Endothelial cell of umbilical vein (primary cell): ENCODE measurements at regions not wholly inside any gene's neighbourhood (a gene's known extent, or its start where the extent isn't known, plus 50 kb on each side); places are given as distances from the start of the nearest gene placed in this dataset.

ENCODE experiments used
- BruUV-seq: library from RNA; stranded (reverse); fragments of 400-500 nt; replicated peaks from 2 replicates; lab custom pipeline; 2021; lab: Mats Ljungman, UMichigan
- CTCF ChIA-PET: fragments of 300-600, 350-600 bp; sonication (Branson Sonifier 250); formaldehyde crosslinking; loops from one replicate; lab custom pipeline; 2021; ENCODE audit warnings: antibody characterized with exemption, inconsistent platforms; lab: Charles Lee
- POLR2A ChIA-PET: fragments of 300-600, 350-600 bp; sonication (Branson Sonifier 250); formaldehyde crosslinking; loops from one replicate; lab custom pipeline; 2021; ENCODE audit warnings: antibody characterized with exemption, inconsistent platforms; lab: Charles Lee
- DNase-seq: peaks from one replicate; pipeline ENCODE4 v3.0.0-alpha.2; 2011; ENCODE audit warnings: low read depth, low spot score
- FAIRE-seq: peaks from 2 replicates; lab custom pipeline; 2011; peaks lifted over from hg19 to GRCh38; lab: Jason Lieb, UNC
- H2AFZ ChIP-seq: 2 replicates; pipeline ENCODE4 v1.6.0; 2012; ENCODE audit warnings: low read depth, low read length, control low read depth, inconsistent platforms
- H3K27ac ChIP-seq: 2 replicates; pipeline ENCODE4 v1.5.1; 2011; ENCODE audit warnings: low read depth, mild to moderate bottlenecking, control low read depth, low read length, moderate library complexity; ENCODE audit not compliant: insufficient read depth
- H3K27me3 ChIP-seq, 2 experiments: 2 replicates each; pipeline versions ENCODE4 v1.6.0 to v1.6.1; 2011; ENCODE audit warnings: low read length in 2 of 2, mixed read lengths in 1 of 2; ENCODE audit not compliant: control insufficient read depth in 2 of 2, insufficient read depth in 2 of 2
- H3K36me3 ChIP-seq, 2 experiments: 2 replicates in 1 of 2; 3 replicates in 1 of 2; pipeline ENCODE4 v1.5.1; 2011; ENCODE audit warnings: low read length in 2 of 2, mild to moderate bottlenecking in 1 of 2, moderate library complexity in 1 of 2; ENCODE audit not compliant: control insufficient read depth in 2 of 2, insufficient read depth in 2 of 2; ENCODE audit errors: extremely low read depth in 1 of 2
- H3K4me1 ChIP-seq: 3 replicates; pipeline ENCODE4 v1.5.1; 2011; ENCODE audit warnings: mild to moderate bottlenecking, low read length; ENCODE audit not compliant: control insufficient read depth, insufficient read depth; ENCODE audit errors: extremely low read depth
- H3K4me2 ChIP-seq: 2 replicates; pipeline ENCODE4 v1.6.1; 2011; ENCODE audit warnings: low read length, control low read depth, mixed read lengths; ENCODE audit not compliant: insufficient read depth
- H3K4me3 ChIP-seq, 3 experiments: fragments of 200-600 bp in 1 of 3; sonication (generic), shearing (Covaris generic) in 1 of 3; replicated peaks in 1 of 3; 2 replicates each; pipeline ENCODE4 v1.5.1; 2011 to 2016; ENCODE audit warnings: control low read depth in 3 of 3, low read length in 3 of 3, mild to moderate bottlenecking in 2 of 3, inconsistent platforms in 1 of 3, low read depth in 1 of 3, moderate library complexity in 1 of 3; ENCODE audit not compliant: insufficient read depth in 1 of 3
- H3K79me2 ChIP-seq: 2 replicates; pipeline ENCODE4 v1.6.0; 2012; ENCODE audit warnings: low read length, inconsistent platforms; ENCODE audit not compliant: control insufficient read depth, insufficient read depth
- H3K9ac ChIP-seq: replicated peaks from 2 replicates; pipeline ENCODE3; 2011; ENCODE audit warnings: low read length, control low read depth; ENCODE audit not compliant: insufficient read depth; ENCODE audit errors: extremely low read depth
- H3K9me1 ChIP-seq: replicated peaks from 3 replicates; pipeline ENCODE4 v1.6.0; 2011; ENCODE audit warnings: mild to moderate bottlenecking, low read length; ENCODE audit not compliant: control insufficient read depth, insufficient read depth; ENCODE audit errors: extremely low read depth
- H3K9me3 ChIP-seq: replicated peaks from 2 replicates; pipeline ENCODE4 v1.5.1; 2012; ENCODE audit warnings: low read length, inconsistent platforms; ENCODE audit not compliant: control insufficient read depth, insufficient read depth
- H4K20me1 ChIP-seq: replicated peaks from 2 replicates; pipeline ENCODE3; 2011; ENCODE audit warnings: mild to moderate bottlenecking, low read length; ENCODE audit not compliant: control insufficient read depth, insufficient read depth; ENCODE audit errors: extremely low read depth
- CTCF ChIP-seq, 2 donors: IDR thresholded peaks; 1 replicate in 1 of 2; 2 replicates in 1 of 2; pipeline ENCODE4 v1.5.1; 2011; ENCODE audit warnings: low read length in 2 of 2, mild to moderate bottlenecking in 2 of 2, moderate library complexity in 2 of 2, control low read depth in 1 of 2, inconsistent platforms in 1 of 2, low read depth in 1 of 2; ENCODE audit not compliant: insufficient read depth in 1 of 2; ENCODE audit errors: extremely low read depth in 1 of 2
- EZH2 ChIP-seq: IDR thresholded peaks from 2 replicates; pipeline ENCODE4 v1.6.1; 2012; ENCODE audit warnings: borderline replicate concordance, low read depth, mild to moderate bottlenecking, moderate library complexity, low read length, inconsistent platforms; ENCODE audit not compliant: severe bottlenecking
- FOS ChIP-seq: IDR thresholded peaks from 2 replicates; pipeline ENCODE4 v1.6.1; 2011; ENCODE audit warnings: mild to moderate bottlenecking, low read length, moderate library complexity, borderline replicate concordance; ENCODE audit not compliant: insufficient read depth
- GATA2 ChIP-seq: IDR thresholded peaks from 2 replicates; pipeline ENCODE4 v1.7.0; 2011; ENCODE audit warnings: low read depth, mild to moderate bottlenecking, moderate library complexity, mixed read lengths, low read length; ENCODE audit not compliant: insufficient read length, insufficient read depth
- JUN ChIP-seq: IDR thresholded peaks from 2 replicates; pipeline ENCODE4 v1.6.1; 2011; ENCODE audit warnings: borderline replicate concordance, low read depth; ENCODE audit not compliant: insufficient read length, insufficient read depth
- MAX ChIP-seq: IDR thresholded peaks from 2 replicates; pipeline ENCODE4 v1.6.1; 2011; ENCODE audit not compliant: insufficient read depth, insufficient read length
- MYC ChIP-seq: IDR thresholded peaks from one replicate; pipeline ENCODE4 v1.6.1; 2011; ENCODE audit warnings: mild to moderate bottlenecking, low read depth, low read length
- POLR2A ChIP-seq: IDR thresholded peaks from 2 replicates; pipeline ENCODE4 v1.6.1; 2012; ENCODE audit warnings: low read depth, mild to moderate bottlenecking, control low read depth, low read length
- POLR2AphosphoS5 ChIP-seq: IDR thresholded peaks from 2 replicates; pipeline ENCODE4 v1.6.1; 2012; ENCODE audit warnings: low read depth, mild to moderate bottlenecking, control low read depth, low read length, moderate library complexity; ENCODE audit not compliant: insufficient read depth
- dilution Hi-C: fragments of 300-500 bp; cut with MboI; formaldehyde crosslinking; loops from one replicate; pipeline ENCODE4 v1.15.0; 2019; ENCODE audit warnings: low sequenced_read_pairs; ENCODE audit not compliant: extremely low pct_ligation_motif_present
- intact Hi-C: fragments of 100-400 bp; cut with micrococcal nuclease; formaldehyde crosslinking; loops from one replicate; pipeline ENCODE4 v1.10.0; 2022

- FAIRE-seq = no peak
- no peaks in the 10 kb centered on the region for H3K4me1 ChIP-seq
- H3K9ac ChIP-seq = no peak overlapping the region
- no peaks in the 10 kb centered on the region for H3K79me2 ChIP-seq
- H3K9me1 ChIP-seq = no peaks in the 10 kb centered on the region
- dilution Hi-C loops (no loop called here), intact Hi-C loops (loop anchor here (10.0 kb wide), 1 partner anchor 71 kb away; no protein-coding TSS in a partner anchor)
- TF ChIP-seq EZH2 (no peak), FOS (no peak), MAX (no peak), POLR2AphosphoS5 (no peak), MYC (no peak), GATA2 (no peak), CTCF (IDR thresholded peaks at IDR 0.05; ENCODE audit: extremely low read depth in 1 of 2, insufficient read depth in 1 of 2, low read depth in 1 of 2, low read length in 2 of 2) (no peak), JUN (no peak), POLR2A (no peak)
- no peaks in the 10 kb centered on the region for H3K9me3 ChIP-seq
- no peaks in the 10 kb centered on the region for H4K20me1 ChIP-seq
- ChIA-PET CTCF (no interaction called here), POLR2A (no interaction called here)
- H2AFZ ChIP-seq = no peak overlapping the region
- no peaks in the 10 kb centered on the region for H3K36me3 ChIP-seq
- no peak for DNase-seq
- H3K27ac ChIP-seq = no peak overlapping the region
- no TSS peak for BruUV-seq
- H3K4me2 ChIP-seq = no peak overlapping the region
- H3K27me3 ChIP-seq = peaks cover 30 to 39% of the 10 kb centered on the region in 2 experiments
- H3K4me3 ChIP-seq = no peak overlapping the region
Measured at GRCh38 chr18:22844190-22844589, 88.9 kb upstream of the RBBP8 start.
